HG03575 (cell line): ENCODE measurements at regions not wholly inside any gene's neighbourhood (a gene's known extent, or its start where the extent isn't known, plus 50 kb on each side); places are given as distances from the start of the nearest gene placed in this dataset.

Experiments used
- ATAC-seq: cut with Tn5 transposase; IDR thresholded peaks from one replicate; pipeline ENCODE4 v1.9.1; 2021; ENCODE audit not compliant: unreplicated experiment, insufficient number of reproducible peaks, low FRiP score; ENCODE audit errors: extremely low read depth

GRCh38 chr4:19437008-19437407, 814.7 kb upstream of the SLIT2 start:
- ATAC-seq = no peak

- no peak for ATAC-seq
Measured at GRCh38 chr4:19429684-19430083, 822.0 kb upstream of the SLIT2 start.

- no peak for ATAC-seq
Measured at GRCh38 chr4:19425146-19425545, 826.6 kb upstream of the SLIT2 start.

GRCh38 chr4:19417256-19417655, 834.4 kb upstream of the SLIT2 start:
- no peak for ATAC-seq

- no peak for ATAC-seq
Measured at GRCh38 chr4:19416146-19416545, 835.6 kb upstream of the SLIT2 start.

- ATAC-seq = no peak
Measured at GRCh38 chr4:19408490-19408889, 843.2 kb upstream of the SLIT2 start.

GRCh38 chr4:19406789-19407188, 844.9 kb upstream of the SLIT2 start:
- ATAC-seq = no peak

- no peak for ATAC-seq
Measured at GRCh38 chr4:19403786-19404370, 847.8 kb upstream of the SLIT2 start.

GRCh38 chr4:19402581-19403065, 849.1 kb upstream of the SLIT2 start:
- no peak for ATAC-seq

GRCh38 chr4:19401301-19402080, 850.2 kb upstream of the SLIT2 start:
- ATAC-seq = no peak

GRCh38 chr4:19400820-19401219, 850.9 kb upstream of the SLIT2 start:
- no peak for ATAC-seq

GRCh38 chr4:19399001-19399400, 852.7 kb upstream of the SLIT2 start:
- ATAC-seq = no peak

- ATAC-seq = no peak
Measured at GRCh38 chr4:19386786-19387185, 864.9 kb upstream of the SLIT2 start.

GRCh38 chr4:19382993-19383756, 868.5 kb upstream of the SLIT2 start:
- no peak for ATAC-seq

- ATAC-seq = no peak
Measured at GRCh38 chr4:19381068-19381467, 870.6 kb upstream of the SLIT2 start.

GRCh38 chr4:19380600-19380999, 871.1 kb upstream of the SLIT2 start:
- ATAC-seq = no peak

GRCh38 chr4:19379191-19379708, 872.5 kb upstream of the SLIT2 start:
- no peak for ATAC-seq

GRCh38 chr4:19375931-19376330, 875.8 kb upstream of the SLIT2 start:
- ATAC-seq = no peak

- no peak for ATAC-seq
Measured at GRCh38 chr4:19375136-19375804, 876.4 kb upstream of the SLIT2 start.
